ENCODE measurements at regions not wholly inside any gene's neighbourhood (a gene's known extent, or its start where the extent isn't known, plus 50 kb on each side); places are given as distances from the start of the nearest gene placed in this dataset.
"Not testable (repeated sequence)": the region's sequence is repeated elsewhere in the genome, so short reads cannot be mapped to it uniquely, and the experiment has no call there.

DNA sequence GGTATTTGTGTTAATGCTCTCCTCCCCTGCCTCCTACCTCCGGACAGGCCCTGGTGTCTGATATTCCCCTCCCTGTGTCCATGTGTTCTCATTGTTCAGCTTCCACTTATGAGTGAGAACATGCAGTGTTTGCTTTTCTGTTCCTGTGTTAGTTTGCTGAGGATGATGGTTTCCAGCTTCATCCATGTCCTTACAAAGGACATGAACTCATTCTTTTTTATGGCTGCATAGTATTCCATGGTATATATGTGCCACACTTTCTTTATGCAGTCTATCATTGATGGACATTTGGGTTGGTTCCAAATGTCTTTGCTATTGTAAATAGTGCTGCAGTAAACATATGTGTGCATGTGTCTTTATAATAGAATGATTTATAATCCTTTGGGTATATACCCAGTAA, 105.2 kb upstream of the SNX2 start:
- not testable (repeated sequence) for DNase-seq (ENCODE audit: low spot score)

DNA sequence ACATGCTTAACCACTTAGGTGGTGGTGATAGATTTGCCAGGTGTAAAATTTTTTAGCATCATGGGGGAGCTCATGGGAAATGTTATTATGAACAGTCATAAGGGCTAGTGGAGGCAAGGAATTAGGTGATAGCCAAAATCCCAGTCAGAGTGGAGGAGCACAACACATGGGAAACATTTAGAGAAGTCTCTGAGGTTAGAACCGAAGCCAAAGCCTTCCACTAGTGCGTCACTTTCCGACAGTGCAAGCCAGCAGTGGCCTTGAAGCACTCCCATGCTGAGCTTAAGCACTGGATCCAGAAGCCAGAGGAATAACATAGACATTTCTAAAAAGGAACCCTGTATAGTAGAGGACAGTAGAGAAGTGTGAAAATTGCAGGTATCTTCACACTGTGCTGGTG, 101.5 kb upstream of the SNX2 start:
- DNase-seq (ENCODE audit: low spot score): peak; percentile 57

DNA sequence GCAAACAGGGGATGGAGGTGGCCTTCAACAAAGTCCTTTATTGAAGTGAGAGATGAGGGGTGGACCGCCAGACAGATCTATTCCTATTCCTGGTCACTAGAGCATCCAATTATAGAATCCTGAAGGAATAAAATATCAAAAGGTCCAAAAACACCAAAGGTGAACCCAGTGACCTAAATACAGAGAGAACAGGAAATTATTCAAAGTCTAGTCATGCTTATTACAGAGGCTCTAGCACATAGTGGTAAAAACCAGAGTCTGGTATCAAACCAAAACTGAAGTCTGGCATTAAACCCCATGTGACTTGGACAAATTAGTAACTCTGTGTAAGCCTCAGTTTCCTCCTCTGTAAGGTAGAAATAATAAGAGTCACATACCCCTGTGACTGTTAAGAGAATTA, 100.5 kb upstream of the SNX2 start:
- peak; percentile 5 for DNase-seq (ENCODE audit: low spot score)

DNA sequence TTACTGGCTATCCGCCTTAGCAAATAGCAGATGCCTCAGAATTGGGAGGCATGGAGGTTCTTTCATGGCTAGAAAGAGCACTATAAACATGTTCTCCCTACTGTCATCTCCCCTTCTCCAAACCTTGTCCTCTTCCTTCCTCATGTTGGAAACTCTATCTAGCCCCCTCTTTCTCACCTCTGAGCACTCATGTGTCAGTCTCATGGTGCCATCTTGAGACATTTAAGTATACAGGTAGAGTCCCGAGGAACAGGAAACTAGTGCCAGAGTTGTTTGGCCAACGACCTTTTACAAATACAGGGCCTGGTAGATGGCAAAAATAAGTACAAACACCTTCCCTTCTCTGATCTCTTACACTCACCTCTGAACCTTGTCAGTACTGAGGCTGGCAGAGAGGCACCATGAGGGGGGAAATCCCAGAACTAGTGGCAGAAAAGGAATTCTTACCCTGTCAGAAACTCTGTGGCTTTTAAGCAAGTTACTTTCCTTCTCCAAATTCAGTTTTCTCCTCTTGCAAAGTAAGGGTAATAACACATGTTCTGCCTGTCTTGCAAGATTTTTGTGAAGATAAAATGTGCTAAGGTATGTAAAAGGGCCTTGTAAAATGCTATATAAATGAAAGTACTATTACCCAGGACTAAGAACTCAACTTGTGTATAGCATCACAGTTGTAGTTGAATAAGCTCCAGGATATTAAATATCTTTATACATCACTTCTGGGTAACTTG, 94.1 kb upstream of the SNX2 start:
- DNase-seq (ENCODE audit: low spot score): no peak

DNA sequence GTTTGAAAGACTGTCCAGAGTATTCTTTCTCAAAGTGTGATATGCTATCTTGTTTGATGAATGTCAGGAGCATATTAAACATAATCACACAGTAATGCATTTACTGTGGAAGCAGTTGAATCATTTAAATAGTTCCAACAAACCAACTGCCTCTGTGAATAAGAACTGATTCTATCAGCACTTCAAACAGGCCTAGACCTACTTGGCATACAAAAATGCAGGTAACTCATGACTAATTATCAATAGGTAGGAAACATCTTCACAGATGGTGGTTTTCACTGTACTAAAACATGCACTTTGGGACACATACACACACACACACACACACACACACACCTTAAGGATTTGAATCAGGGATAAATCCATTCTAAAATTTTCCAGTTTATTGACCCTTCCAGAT, 91.2 kb upstream of the SNX2 start:
- DNase-seq (ENCODE audit: low spot score): no peak

DNA sequence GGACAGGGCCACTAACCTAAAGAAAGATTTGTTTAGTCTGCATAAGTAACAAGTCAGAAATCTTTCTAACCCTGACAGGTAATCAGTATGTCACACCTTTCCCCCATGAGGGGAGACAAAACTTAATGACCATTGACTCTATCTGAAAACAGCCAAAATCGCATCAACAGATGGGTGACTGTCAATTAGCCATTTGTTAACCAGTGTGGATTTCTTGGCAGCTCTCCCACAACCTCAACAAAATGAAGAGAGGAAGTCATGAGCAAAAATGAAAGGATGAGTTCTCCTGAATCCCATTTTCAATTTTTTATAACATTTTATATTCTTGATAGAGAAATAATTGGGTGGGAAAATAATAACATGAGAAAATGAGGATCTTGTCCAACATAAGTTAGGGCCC, 84.6 kb upstream of the SNX2 start:
- DNase-seq (ENCODE audit: low spot score): no peak

DNA sequence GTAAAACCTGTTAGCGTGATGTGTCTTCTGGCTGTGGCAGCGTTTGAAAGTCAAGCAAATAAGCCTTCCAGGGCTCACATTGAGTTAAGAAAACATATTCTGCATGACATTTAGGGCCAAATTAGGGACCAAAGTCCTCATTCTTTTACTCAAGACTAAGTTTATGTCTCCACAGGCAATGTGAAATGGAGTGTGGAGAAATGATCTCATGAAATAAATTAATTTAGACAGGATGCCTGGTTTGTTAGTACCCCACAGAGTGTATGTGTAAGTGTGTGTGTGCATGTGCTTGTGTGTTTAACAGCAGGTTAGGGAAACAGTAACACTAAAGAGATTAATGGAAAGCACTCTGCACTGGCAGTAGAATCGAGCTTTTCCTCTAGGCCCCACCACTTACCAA, 82.9 kb upstream of the SNX2 start:
- DNase-seq (ENCODE audit: low spot score): no peak

DNA sequence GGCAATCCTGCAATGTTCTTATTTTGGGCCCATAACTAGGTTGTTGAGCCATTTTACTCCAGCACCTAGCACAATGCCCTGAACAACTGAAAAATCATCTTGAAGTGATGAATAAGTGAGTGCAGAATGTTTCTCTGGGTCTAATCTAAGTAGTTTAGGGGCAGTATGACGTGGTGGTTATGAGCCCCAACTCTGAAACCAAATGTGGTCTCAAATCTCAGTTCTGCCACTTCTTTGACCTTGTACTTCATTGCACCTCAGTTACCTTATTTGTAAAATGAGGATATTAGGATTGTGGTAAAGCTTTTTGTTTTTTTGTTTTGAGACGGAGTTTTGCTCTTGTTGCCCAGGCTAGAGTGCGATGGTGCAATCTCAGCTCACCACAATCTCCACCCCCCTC, 80.9 kb upstream of the SNX2 start:
- no peak for DNase-seq (ENCODE audit: low spot score)

DNA sequence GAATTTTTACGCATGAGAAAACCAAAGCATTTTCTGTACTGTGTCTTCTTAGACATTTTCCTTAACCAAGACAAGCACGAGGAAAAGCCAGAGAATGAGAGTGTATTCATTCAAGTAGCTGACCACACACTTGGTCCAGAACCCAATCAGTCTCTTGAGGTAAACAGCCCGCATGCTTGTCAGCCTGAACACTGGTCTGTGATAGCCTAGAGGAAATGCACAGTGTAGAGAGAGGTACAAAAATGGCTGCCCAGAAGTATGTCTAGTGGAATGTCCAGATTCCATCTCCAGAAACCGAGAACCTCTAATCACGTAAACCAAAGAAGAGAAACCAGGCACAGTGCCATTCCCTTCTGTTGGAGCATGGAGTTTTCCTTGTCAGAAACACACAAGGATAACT, 80.0 kb upstream of the SNX2 start:
- no peak for DNase-seq (ENCODE audit: low spot score)

DNA sequence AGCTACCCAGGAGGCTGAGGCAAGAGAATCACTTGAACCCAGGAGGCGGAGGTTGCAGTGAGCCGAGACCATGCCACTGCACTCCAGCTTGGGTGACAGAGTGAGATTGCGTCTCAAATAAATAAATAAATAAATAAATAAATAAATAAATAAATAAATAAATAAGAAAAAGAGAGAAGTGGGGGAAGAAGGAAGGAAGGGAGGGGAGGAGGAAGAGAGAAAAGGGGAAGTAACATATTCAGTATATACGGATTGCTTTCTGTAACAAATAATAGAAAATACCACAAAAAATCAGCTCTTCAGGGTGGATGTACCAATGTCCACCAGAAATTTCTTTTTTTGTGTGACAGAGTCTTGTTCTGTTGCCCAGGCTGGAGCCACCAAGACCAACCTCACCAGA, 78.1 kb upstream of the SNX2 start:
- DNase-seq (ENCODE audit: low spot score): not testable (repeated sequence)

DNA sequence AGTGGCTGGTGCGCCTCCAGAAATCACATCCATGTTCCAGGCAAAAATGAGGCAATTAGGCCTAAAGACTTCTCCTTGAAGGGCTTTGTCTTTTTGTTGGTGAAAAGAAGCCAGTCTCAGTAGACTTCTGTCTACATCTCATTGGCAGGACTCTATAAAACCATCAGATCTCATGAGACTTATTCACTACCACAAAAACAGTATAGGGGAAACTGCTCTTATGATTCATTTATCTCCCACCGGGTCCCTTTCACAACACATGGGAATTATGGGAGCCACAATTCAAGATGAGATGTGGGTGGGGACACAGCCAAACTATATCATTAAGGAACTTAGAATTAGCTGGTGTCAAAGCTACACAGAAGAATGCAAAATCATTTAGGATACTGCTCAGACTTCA, 77.7 kb upstream of the SNX2 start:
- DNase-seq (ENCODE audit: low spot score): no peak

DNA sequence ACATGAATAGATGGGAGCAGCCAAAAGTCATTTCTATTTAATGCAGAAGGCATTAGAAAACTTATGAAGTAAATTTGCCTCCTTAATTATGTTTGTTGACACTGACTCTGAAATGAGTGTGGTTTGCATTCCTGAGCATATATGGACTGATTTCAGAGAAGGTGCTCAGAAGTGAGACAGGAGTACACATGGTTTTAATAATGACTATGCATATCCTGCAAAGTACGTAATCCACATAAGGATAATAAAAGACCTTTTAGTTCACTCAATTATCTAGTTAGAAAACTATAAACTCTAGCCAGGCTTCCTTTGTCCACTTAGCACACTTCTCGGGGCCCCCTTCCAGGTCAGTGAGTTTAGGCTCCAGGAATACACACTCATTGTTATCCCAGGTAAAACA, 75.7 kb upstream of the SNX2 start:
- DNase-seq (ENCODE audit: low spot score): no peak

DNA sequence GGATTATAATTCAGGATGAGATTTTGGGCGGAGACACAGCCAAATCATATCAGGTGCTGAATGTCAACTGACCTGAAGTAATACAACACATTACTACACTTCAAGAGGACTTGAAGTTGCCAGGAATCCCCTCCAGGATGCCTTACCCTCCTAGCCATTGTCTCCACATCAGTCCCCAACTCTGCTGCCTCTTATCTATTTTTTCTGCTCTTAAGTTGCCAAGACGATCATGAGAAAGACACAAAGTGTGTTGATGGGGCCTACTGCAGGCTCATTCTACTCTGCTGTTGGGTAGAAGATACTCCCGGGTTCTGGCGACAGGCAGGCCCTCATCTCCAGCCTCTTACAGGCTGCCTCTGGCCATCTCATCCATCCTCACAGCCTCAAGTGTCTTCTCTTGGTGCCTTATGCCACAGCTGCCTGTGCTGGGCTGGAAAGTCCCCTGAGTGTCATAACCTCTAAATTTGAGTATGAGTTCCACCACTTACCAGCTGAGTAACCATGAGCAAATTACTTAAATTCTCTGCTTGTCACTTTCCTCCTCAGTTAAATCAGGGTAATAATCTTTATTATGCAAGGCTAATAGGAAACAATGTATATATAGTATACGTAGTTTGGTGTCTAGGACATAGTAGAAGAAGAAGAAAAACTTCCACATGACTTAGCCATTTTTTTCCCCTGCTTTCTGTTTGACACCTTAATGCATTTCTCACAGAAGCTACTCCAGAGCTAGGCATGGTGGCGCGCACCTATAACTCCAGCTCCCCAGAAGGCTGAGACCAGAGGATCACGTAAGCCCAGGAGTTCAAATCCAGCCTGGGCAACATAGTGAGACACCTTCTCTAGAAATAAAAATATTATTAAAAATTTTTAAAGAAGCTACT, 73.0 kb upstream of the SNX2 start:
- no peak for DNase-seq (ENCODE audit: low spot score)

DNA sequence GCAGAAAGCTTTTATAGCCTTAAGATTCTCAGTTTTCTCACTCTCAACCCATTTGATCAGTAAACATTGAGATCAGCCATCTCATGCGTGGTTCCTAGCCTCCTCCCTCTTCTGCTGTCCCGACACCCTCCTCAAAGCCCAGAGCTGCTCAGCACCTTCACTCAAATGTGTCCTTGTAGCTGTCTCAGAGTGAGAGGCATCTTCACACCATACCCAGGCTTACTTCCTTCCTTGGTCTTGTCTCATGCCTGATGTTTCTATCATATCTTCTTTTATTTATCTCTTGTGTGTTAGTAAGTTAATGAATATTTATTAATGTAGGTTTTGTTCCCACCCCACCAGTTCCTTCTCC, 72.4 kb upstream of the SNX2 start:
- no peak for DNase-seq (ENCODE audit: low spot score)

DNA sequence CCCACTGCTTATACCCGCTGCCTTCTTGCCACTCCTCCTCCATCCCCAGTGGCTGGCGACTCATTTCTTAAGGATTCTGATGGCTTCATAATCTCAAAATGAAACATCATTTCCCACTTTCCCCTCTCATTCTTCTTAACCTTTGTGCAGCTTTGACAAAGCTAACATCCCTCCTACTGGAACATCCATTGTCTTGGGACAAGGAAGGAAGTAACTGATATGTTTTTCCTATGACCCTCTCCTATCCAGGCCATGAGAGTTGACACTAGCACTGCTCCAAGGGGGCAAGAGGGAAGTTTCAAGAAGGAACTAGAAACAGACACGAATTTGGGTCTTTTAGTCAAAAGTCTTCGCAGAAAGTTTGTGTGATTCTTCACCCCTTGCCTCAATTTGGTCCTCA, 71.7 kb upstream of the SNX2 start:
- DNase-seq (ENCODE audit: low spot score): no peak

DNA sequence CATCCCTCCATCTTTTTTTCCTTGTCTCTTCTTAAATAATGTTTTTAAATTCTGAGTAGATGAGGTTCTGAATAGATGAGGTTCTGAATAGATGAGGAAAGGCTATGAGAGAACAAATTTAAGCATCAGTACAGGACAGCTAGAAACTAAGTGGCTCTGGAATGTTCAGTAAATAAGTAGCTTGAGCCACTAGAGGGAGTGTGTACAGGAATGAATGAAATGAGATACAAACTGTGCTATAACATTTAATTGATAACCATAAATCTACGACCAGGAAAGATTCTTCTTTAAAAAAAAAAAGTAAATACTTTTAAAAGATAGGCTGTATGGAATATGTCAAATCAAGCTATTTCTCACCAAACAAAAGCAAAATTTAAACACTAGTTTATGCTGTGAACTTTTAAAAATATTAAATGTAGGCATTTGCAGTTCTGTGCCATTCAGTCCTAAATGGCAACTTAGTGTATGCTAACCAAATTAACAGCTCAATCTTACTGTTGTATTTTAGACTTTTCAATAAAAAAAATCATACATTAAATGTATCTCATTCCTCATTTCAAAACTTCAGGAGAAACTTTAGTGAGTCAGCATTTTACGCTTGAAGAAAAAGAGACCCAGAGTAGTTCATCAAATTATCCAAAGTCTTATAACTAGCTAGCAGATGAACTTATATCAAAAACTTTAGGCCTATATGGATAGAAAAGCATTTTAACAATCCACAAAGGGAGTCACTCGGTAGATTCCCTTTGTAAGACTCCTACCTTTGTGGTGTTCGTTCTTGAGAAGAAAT, 70.4 kb upstream of the SNX2 start:
- peak; percentile 58 for DNase-seq (ENCODE audit: low spot score)

DNA sequence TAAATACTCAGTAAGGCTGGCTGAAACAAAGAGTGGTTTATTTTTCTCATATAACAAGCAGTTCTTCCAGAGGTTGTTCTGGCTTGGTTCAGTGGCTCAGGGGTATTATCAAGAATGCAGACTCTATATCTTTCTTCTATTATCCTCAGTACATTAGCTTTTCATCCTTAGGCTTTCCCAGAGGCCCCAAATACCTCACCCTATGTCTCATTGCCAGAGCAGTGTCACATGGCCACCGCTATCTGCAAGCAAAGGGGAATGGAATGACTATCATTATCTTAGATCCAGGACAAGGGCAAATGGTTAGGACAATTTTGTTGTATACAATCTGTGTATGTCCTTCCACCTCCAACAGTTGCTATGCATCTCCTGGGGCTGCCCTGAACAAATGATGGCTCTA, 69.0 kb upstream of the SNX2 start:
- no peak for DNase-seq (ENCODE audit: low spot score)

DNA sequence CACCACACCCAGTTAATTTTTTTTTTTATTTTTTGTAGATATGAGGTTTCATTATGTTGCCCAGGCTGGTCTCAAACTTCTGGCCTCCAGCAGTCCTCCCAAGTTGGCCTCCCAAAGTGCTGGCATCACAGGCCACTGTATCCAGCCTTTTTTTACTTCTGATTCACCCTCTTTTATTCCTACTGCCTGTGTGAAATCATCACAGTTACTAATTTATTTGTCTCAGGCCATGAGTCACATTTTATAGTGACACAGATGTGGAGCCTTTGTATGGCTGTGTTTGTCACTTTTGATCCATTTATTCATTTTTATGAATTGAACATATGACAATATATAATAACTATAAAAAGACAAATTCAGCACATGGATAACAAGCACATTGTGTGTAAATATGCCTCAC, 67.1 kb upstream of the SNX2 start:
- no peak for DNase-seq (ENCODE audit: low spot score)

DNA sequence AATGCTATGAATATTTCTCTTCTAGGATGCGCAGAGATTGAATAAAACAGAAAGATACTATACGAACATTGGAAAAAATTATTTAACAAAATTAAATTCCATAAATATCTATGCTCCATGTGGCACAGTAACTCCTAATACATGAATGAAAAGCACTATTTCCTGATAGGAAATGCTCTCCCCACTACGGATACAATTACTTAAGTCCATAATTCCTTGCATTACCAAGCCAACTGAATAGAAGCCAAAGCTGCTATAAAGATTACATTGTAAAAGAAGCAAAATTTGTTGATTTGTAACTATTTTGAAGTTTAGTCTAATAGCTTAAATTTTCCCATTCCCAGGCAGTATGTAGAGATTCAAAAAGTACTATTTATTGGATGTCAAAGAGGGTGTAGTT, 61.8 kb upstream of the SNX2 start:
- DNase-seq (ENCODE audit: low spot score): no peak

DNA sequence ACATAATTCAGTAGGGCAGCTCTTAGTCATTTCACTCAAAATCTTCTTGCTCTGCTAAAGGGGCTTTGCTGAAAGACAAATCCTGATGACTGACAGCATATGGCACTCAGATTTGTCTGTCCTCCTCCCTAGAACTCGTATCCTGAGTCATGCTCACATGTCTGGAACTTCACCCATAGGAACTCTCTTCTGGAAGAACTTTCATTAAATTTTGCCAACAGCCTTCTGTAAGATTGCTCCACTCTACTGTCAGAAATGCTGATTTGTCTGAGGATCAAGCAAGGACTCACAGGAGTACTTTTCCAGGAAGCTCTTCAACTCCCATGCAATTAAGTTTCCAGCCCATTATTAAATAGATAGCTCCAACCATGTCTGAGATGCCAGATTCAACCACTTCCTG, 59.8 kb upstream of the SNX2 start:
- DNase-seq (ENCODE audit: low spot score): peak; percentile 44

DNA sequence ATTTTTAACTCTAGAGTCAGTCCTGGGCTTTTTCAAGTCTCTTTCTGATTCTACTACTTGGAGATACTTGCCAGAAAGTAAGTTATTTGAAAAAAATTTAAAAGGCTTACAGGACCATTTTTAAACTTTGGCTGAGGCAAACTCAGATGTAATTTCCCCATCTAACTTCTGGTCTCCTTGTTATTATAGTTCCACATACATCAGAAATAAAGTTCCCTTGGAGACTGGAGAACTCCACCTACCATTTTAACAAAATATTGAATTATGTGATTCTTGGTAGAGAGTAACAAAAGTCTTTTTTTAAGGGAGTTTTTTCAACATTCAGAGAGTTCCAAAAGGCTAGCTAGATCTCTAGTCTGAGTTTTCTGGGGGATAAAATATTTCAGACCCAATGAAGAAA, 56.3 kb upstream of the SNX2 start:
- no peak for DNase-seq (ENCODE audit: low spot score)

DNA sequence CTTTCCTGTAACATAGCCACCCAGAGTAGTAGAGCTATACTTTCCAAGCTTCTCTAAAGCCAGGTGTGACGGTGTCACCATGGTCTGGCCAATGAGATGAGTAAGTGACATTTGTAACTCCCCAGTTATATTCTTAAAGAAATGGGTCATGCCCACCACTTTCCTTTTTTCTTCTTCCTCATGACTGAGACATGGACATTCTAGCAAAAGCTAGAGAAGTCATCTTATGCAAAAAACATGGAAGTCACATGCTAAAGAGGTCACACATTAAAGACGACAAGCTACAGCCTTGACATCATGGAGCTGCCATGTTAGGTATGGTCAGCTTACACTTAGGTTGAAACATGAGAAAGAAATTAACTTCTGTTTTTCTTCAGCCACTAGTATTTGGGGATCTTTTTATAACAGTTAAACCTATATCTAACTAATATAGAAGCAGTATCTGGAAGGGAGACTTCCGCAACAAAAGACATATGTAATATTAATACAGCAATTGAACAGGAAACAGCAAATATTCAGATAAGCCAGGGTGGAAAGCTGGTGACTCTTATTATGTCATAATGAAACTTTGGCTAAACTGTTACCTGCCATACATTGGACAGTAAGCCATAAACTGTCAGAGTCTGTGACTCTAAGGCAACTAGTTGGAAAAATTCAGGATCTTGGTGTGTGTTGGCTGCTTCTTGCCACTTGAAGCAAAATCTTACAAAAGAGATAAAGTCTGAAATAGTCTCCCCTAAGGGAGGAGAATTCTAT, 54.7 kb upstream of the SNX2 start:
- DNase-seq (ENCODE audit: low spot score): no peak
